Hepatocyte (in vitro differentiated cells): ENCODE measurements at regions not wholly inside any gene's neighbourhood (a gene's known extent, or its start where the extent isn't known, plus 50 kb on each side); places are given as distances from the start of the nearest gene placed in this dataset.

Experiments used
- CTCF ChIP-seq: fragments of 200-600 bp; sonication (generic); IDR thresholded peaks from 2 replicates; pipeline ENCODE4 v1.5.1; 2016; ENCODE audit warnings: antibody characterized with exemption, mild to moderate bottlenecking; ENCODE audit not compliant: poor library complexity
- EZH2 ChIP-seq: fragments of 200-600 bp; sonication (generic); IDR thresholded peaks from 2 replicates; pipeline ENCODE4 v1.6.1; 2016; ENCODE audit warnings: antibody characterized with exemption, mild to moderate bottlenecking, borderline replicate concordance
- EZH2phosphoT487 ChIP-seq: fragments of 200-600 bp; sonication (generic); IDR thresholded peaks from one replicate; pipeline ENCODE4 v1.6.1; 2018; ENCODE audit warnings: antibody characterized with exemption, mild to moderate bottlenecking, low read depth, moderate library complexity; ENCODE audit not compliant: unreplicated experiment, severe bottlenecking

GRCh38 chr20:57794036-57794435 is 84.2 kb upstream of the PMEPA1 start:
- no peak for TF ChIP-seq CTCF
- no peak for TF ChIP-seq EZH2
- TF ChIP-seq EZH2phosphoT487 = no peak
